T-helper 1 cell treated with Interleukin-12 subunit alpha and Interleukin-12 subunit beta and Interleukin-4 antibody, amounts not matched to agents 30 μg/mL and 1 μg/mL, for 36 hours (primary cell): ENCODE measurements at regions not wholly inside any gene's neighbourhood (a gene's known extent, or its start where the extent isn't known, plus 50 kb on each side); places are given as distances from the start of the nearest gene placed in this dataset.
"Not testable (repeated sequence)": the region's sequence is repeated elsewhere in the genome, so short reads cannot be mapped to it uniquely, and the experiment has no call there.

Experiments used
- H3K27ac Mint-ChIP-seq: one replicate; pipeline ENCODE4 v1.8.0; 2021; ENCODE audit warnings: mild to moderate bottlenecking, mixed read lengths
- H3K27me3 Mint-ChIP-seq: one replicate; pipeline ENCODE4 v1.8.0; 2021; ENCODE audit warnings: low read depth, mixed read lengths
- H3K36me3 Mint-ChIP-seq: one replicate; pipeline ENCODE4 v1.8.0; 2021; ENCODE audit warnings: low read depth, mixed read lengths
- H3K4me1 Mint-ChIP-seq: one replicate; pipeline ENCODE4 v1.8.0; 2021; ENCODE audit warnings: low read depth, mixed read lengths
- H3K4me3 Mint-ChIP-seq: one replicate; pipeline ENCODE4 v1.8.0; 2021; ENCODE audit warnings: mild to moderate bottlenecking, moderate library complexity, mixed read lengths
- H3K9me3 Mint-ChIP-seq: one replicate; pipeline ENCODE4 v1.8.0; 2021; ENCODE audit warnings: mixed read lengths

- no peak overlapping the region for H3K4me3 Mint-ChIP-seq
- no peaks in the 10 kb centered on the region for H3K27me3 Mint-ChIP-seq
- no peaks in the 10 kb centered on the region for H3K4me1 Mint-ChIP-seq
- no peaks in the 10 kb centered on the region for H3K36me3 Mint-ChIP-seq
- peaks cover 50% of the 10 kb centered on the region for H3K9me3 Mint-ChIP-seq
- H3K27ac Mint-ChIP-seq, result no peak overlapping the region
Measured at GRCh38 chr4:77336411-77337142, 179.6 kb downstream of the CCNG2 start.

- Mint-ChIP-seq H3K4me1 (no peaks in the 10 kb centered on the region), H3K4me3 (no peak overlapping the region), H3K27ac (no peak overlapping the region), H3K9me3 (peaks cover 45% of the 10 kb centered on the region), H3K27me3 (no peaks in the 10 kb centered on the region), H3K36me3 (peaks cover 3% of the 10 kb centered on the region)
Measured at GRCh38 chr4:77342170-77342810, 185.3 kb downstream of the CCNG2 start.

- no peak overlapping the region for H3K27ac Mint-ChIP-seq
Measured at GRCh38 chr4:77344001-77344400, 187.0 kb downstream of the CCNG2 start.

GRCh38 chr4:77344784-77345183 is 187.8 kb downstream of the CCNG2 start:
- no peaks in the 10 kb centered on the region for H3K4me1 Mint-ChIP-seq

More at GRCh38 chr4:77344001-77344400, 187.0 kb downstream of the CCNG2 start:
- no peak overlapping the region for H3K4me3 Mint-ChIP-seq
- H3K36me3 Mint-ChIP-seq, result peaks cover 3% of the 10 kb centered on the region
- peaks cover 41% of the 10 kb centered on the region for H3K9me3 Mint-ChIP-seq
- no peaks in the 10 kb centered on the region for H3K27me3 Mint-ChIP-seq
- H3K4me1 Mint-ChIP-seq, result no peaks in the 10 kb centered on the region

GRCh38 chr4:77347351-77347966 is 190.5 kb downstream of the CCNG2 start:
- Mint-ChIP-seq H3K9me3 (peaks cover 16% of the 10 kb centered on the region), H3K27ac (no peak overlapping the region), H3K27me3 (no peaks in the 10 kb centered on the region), H3K36me3 (peaks cover 3% of the 10 kb centered on the region), H3K4me3 (no peak overlapping the region), H3K4me1 (no peaks in the 10 kb centered on the region)

More at GRCh38 chr4:77344784-77345183, 187.8 kb downstream of the CCNG2 start:
- Mint-ChIP-seq H3K9me3 (peaks cover 36% of the 10 kb centered on the region), H3K4me3 (no peak overlapping the region), H3K27ac (no peak overlapping the region), H3K36me3 (peaks cover 3% of the 10 kb centered on the region), H3K27me3 (no peaks in the 10 kb centered on the region)

- Mint-ChIP-seq H3K9me3 (peaks cover 4% of the 10 kb centered on the region), H3K27me3 (no peaks in the 10 kb centered on the region), H3K27ac (no peak overlapping the region), H3K4me1 (no peaks in the 10 kb centered on the region), H3K36me3 (no peaks in the 10 kb centered on the region), H3K4me3 (no peak overlapping the region)
Measured at GRCh38 chr4:77348815-77349214, 191.8 kb downstream of the CCNG2 start.

- H3K36me3 Mint-ChIP-seq, result no peaks in the 10 kb centered on the region
- no peak overlapping the region for H3K27ac Mint-ChIP-seq
- H3K9me3 Mint-ChIP-seq, result no peaks in the 10 kb centered on the region
- H3K4me3 Mint-ChIP-seq, result no peak overlapping the region
- no peaks in the 10 kb centered on the region for H3K27me3 Mint-ChIP-seq
- no peaks in the 10 kb centered on the region for H3K4me1 Mint-ChIP-seq
Measured at GRCh38 chr4:77349364-77349763, 192.4 kb downstream of the CCNG2 start.

- no peaks in the 10 kb centered on the region for H3K9me3 Mint-ChIP-seq
- no peak overlapping the region for H3K27ac Mint-ChIP-seq
- no peaks in the 10 kb centered on the region for H3K4me1 Mint-ChIP-seq
- H3K4me3 Mint-ChIP-seq, result no peak overlapping the region
- no peaks in the 10 kb centered on the region for H3K27me3 Mint-ChIP-seq
- no peaks in the 10 kb centered on the region for H3K36me3 Mint-ChIP-seq
Measured at GRCh38 chr4:77349796-77350195, 192.8 kb downstream of the CCNG2 start.

GRCh38 chr4:77352192-77352591 is 195.2 kb downstream of the CCNG2 start:
- H3K9me3 Mint-ChIP-seq, result no peaks in the 10 kb centered on the region
- H3K27me3 Mint-ChIP-seq, result no peaks in the 10 kb centered on the region
- no peak overlapping the region for H3K4me3 Mint-ChIP-seq
- H3K36me3 Mint-ChIP-seq, result no peaks in the 10 kb centered on the region
- no peak overlapping the region for H3K27ac Mint-ChIP-seq
- H3K4me1 Mint-ChIP-seq, result no peaks in the 10 kb centered on the region

GRCh38 chr4:77353724-77354315 is 196.8 kb downstream of the CCNG2 start:
- H3K27me3 Mint-ChIP-seq, H3K27ac Mint-ChIP-seq, H3K9me3 Mint-ChIP-seq, H3K4me1 Mint-ChIP-seq, H3K36me3 Mint-ChIP-seq, H3K4me3 Mint-ChIP-seq: not testable (repeated sequence)

GRCh38 chr4:77354550-77354949 is 197.5 kb downstream of the CCNG2 start:
- H3K9me3 Mint-ChIP-seq, result no peaks in the 10 kb centered on the region
- peaks cover 4% of the 10 kb centered on the region for H3K27me3 Mint-ChIP-seq
- no peak overlapping the region for H3K27ac Mint-ChIP-seq
- H3K36me3 Mint-ChIP-seq, result no peaks in the 10 kb centered on the region
- H3K4me3 Mint-ChIP-seq, result no peak overlapping the region
- no peaks in the 10 kb centered on the region for H3K4me1 Mint-ChIP-seq

GRCh38 chr4:77355731-77356130 is 198.7 kb downstream of the CCNG2 start:
- H3K4me3 Mint-ChIP-seq, result no peak overlapping the region
- no peak overlapping the region for H3K27ac Mint-ChIP-seq
- H3K27me3 Mint-ChIP-seq, result peaks cover 12% of the 10 kb centered on the region
- no peaks in the 10 kb centered on the region for H3K36me3 Mint-ChIP-seq
- no peaks in the 10 kb centered on the region for H3K9me3 Mint-ChIP-seq
- H3K4me1 Mint-ChIP-seq, result no peaks in the 10 kb centered on the region

GRCh38 chr4:77358315-77358928 is 201.4 kb downstream of the CCNG2 start:
- H3K4me1 Mint-ChIP-seq, result no peaks in the 10 kb centered on the region
- H3K36me3 Mint-ChIP-seq, result no peaks in the 10 kb centered on the region
- peaks cover 14% of the 10 kb centered on the region for H3K27me3 Mint-ChIP-seq
- H3K27ac Mint-ChIP-seq, result no peak overlapping the region
- H3K9me3 Mint-ChIP-seq, result no peaks in the 10 kb centered on the region
- H3K4me3 Mint-ChIP-seq, result no peak overlapping the region

GRCh38 chr4:77360451-77360850 is 203.4 kb downstream of the CCNG2 start:
- no peaks in the 10 kb centered on the region for H3K4me1 Mint-ChIP-seq
- no peaks in the 10 kb centered on the region for H3K9me3 Mint-ChIP-seq
- peaks cover 14% of the 10 kb centered on the region for H3K27me3 Mint-ChIP-seq
- H3K27ac Mint-ChIP-seq, result no peak overlapping the region
- H3K4me3 Mint-ChIP-seq, result no peak overlapping the region
- no peaks in the 10 kb centered on the region for H3K36me3 Mint-ChIP-seq
